ENCODE measurements at regions not wholly inside any gene's neighbourhood (a gene's known extent, or its start where the extent isn't known, plus 50 kb on each side); places are given as distances from the start of the nearest gene placed in this dataset.
"Not testable (repeated sequence)": the region's sequence is repeated elsewhere in the genome, so short reads cannot be mapped to it uniquely, and the experiment has no call there.

GRCh38 chr11:82041764-82042163 lies 691.9 kb downstream of the FAM181B start:
- H3K4me3 Mint-ChIP-seq (ENCODE audit: low read depth), result no peak overlapping the region
- no peaks in the 10 kb centered on the region for H3K36me3 Mint-ChIP-seq (ENCODE audit: insufficient read depth)
- no peak for TF ChIP-seq CTCF (IDR thresholded peaks at IDR 0.05; ENCODE audit: unreplicated experiment)
- H3K9me3 Mint-ChIP-seq (ENCODE audit: low read depth), result no peaks in the 10 kb centered on the region
- no peak for DNase-seq (ENCODE audit: low spot score, unreplicated experiment)
- H3K4me1 Mint-ChIP-seq (ENCODE audit: low read depth), result no peaks in the 10 kb centered on the region
- H3K27me3 Mint-ChIP-seq, result no peaks in the 10 kb centered on the region
- H3K27ac Mint-ChIP-seq, result no peak overlapping the region

DNA sequence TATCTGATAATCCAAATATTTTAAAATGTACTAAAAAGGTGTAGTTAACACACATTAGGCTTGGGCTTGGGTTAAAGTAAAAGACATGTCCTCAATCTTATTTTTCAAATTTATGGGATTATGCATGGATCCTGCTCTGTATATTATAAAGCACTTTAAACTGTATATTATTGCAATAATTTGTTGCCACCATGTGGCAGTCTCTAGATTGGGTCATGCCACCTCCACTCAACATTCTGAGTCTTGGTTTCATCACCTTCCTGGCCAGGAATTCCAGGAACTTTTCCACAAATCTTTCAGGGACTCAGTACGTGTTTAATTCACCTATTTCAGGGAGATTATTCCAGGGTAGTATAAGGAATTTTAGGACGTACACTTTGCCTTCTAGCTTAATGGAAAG lies 695.5 kb downstream of the FAM181B start:
- Mint-ChIP-seq H3K9me3 (ENCODE audit: low read depth) (no peaks in the 10 kb centered on the region), H3K27ac (no peak overlapping the region), H3K4me3 (ENCODE audit: low read depth) (no peak overlapping the region), H3K4me1 (ENCODE audit: low read depth) (no peaks in the 10 kb centered on the region), H3K36me3 (ENCODE audit: insufficient read depth) (no peaks in the 10 kb centered on the region), H3K27me3 (no peaks in the 10 kb centered on the region)
- TF ChIP-seq CTCF (IDR thresholded peaks at IDR 0.05; ENCODE audit: unreplicated experiment), result no peak
- DNase-seq (ENCODE audit: low spot score, unreplicated experiment), result no peak

DNA sequence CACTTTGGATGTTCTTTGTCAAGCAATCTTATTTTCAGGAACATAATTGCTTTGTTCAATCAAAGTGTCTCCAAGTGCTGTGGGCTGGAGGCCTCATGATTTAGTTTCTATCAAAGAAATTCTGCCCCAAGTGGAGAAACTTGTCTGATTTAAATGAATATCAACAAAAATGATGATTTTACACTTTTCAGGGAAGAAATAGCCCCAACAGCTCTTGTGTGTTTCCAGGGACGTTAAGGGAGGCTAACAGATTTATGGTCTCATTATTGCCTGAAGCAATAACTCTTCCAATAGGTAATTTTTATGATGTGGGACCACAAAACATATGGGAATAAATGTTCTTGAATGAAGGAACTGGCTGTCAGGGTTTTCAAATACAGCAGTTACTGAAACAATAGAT lies 699.1 kb downstream of the FAM181B start:
- DNase-seq (ENCODE audit: low spot score, unreplicated experiment), result no peak
- no peaks in the 10 kb centered on the region for H3K9me3 Mint-ChIP-seq (ENCODE audit: low read depth)
- no peak for TF ChIP-seq CTCF (IDR thresholded peaks at IDR 0.05; ENCODE audit: unreplicated experiment)
- no peak overlapping the region for H3K4me3 Mint-ChIP-seq (ENCODE audit: low read depth)
- no peaks in the 10 kb centered on the region for H3K36me3 Mint-ChIP-seq (ENCODE audit: insufficient read depth)
- H3K4me1 Mint-ChIP-seq (ENCODE audit: low read depth), result no peaks in the 10 kb centered on the region
- H3K27me3 Mint-ChIP-seq, result no peaks in the 10 kb centered on the region
- no peak overlapping the region for H3K27ac Mint-ChIP-seq

DNA sequence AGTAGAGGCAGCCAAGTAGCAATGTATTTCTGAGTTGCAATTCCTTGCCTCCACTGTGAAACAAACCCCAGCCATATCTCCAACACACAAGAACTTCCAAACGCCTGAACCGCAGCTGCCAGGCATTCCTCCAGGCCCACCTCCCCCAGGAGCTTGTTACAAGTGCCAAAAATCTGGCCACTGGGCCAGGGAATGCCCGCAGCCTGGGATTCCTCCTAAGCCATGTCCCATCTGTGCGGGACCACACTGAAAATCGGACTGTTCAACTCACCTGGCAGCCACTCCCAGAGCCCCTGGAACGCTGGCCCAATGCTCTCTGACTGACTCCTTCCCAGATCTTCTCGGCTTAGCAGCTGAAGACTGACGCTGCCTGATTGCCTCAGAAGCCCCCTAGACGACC lies 706.3 kb downstream of the FAM181B start:
- not testable (repeated sequence) for DNase-seq (ENCODE audit: low spot score, unreplicated experiment); H3K9me3 Mint-ChIP-seq (ENCODE audit: low read depth); H3K27me3 Mint-ChIP-seq; H3K4me1 Mint-ChIP-seq (ENCODE audit: low read depth); H3K27ac Mint-ChIP-seq; H3K36me3 Mint-ChIP-seq (ENCODE audit: insufficient read depth); H3K4me3 Mint-ChIP-seq (ENCODE audit: low read depth)

DNA sequence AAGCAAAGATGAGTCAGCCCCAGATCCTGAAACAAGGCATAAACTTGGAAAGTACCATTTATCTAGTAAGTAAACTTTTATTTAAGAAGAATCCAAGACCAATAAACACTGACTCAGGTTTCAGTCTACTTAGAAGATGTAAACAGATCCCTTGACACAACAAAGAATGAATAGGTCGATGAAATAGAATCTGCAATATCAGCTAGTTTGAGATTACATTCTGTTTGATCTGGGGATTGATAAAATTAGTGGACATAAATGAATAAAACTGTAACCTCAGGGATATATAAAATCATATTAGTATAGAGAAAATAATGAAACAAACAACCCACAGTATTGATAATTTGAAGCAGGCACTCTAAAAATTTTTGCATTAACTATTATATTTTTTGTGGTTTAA lies 708.9 kb downstream of the FAM181B start:
- H3K4me3 Mint-ChIP-seq (ENCODE audit: low read depth), result no peak overlapping the region
- H3K4me1 Mint-ChIP-seq (ENCODE audit: low read depth), result no peaks in the 10 kb centered on the region
- no peaks in the 10 kb centered on the region for H3K27me3 Mint-ChIP-seq

More for the DNA sequence above, 708.9 kb downstream of the FAM181B start:
- H3K36me3 Mint-ChIP-seq (ENCODE audit: insufficient read depth), result no peaks in the 10 kb centered on the region
- H3K27ac Mint-ChIP-seq, result no peak overlapping the region
- TF ChIP-seq CTCF (IDR thresholded peaks at IDR 0.05; ENCODE audit: unreplicated experiment), result no peak
- no peaks in the 10 kb centered on the region for H3K9me3 Mint-ChIP-seq (ENCODE audit: low read depth)
- no peak for DNase-seq (ENCODE audit: low spot score, unreplicated experiment)

Data from progenitor cell of endocrine pancreas (in vitro differentiated cells).